GM12878 (cell line): ENCODE measurements at regions not wholly inside any gene's neighbourhood (a gene's known extent, or its start where the extent isn't known, plus 50 kb on each side); places are given as distances from the start of the nearest gene placed in this dataset.

ENCODE experiments used
- ATAC-seq: fragments of 200-7000 bp; cut with Tn5 transposase; 3 replicates; pipeline ENCODE4 v1.9.1; 2020; ENCODE audit warnings: mild to moderate bottlenecking, moderate library complexity
- BruUV-seq: library from RNA; stranded (reverse); fragments of 400-500 nt; replicated peaks from 2 replicates; lab custom pipeline; 2021; lab: Mats Ljungman, UMichigan
- CTCF ChIA-PET: fragments of 300-600 bp; sonication (Branson Sonifier 250); formaldehyde crosslinking; extraction: SDS; loops from one replicate; lab custom pipeline; 2021; ENCODE audit warnings: inconsistent platforms; lab: Yijun Ruan, JAX
- POLR2A ChIA-PET: fragments of 350-600 bp; formaldehyde crosslinking; extraction: SDS; loops from one replicate; lab custom pipeline; 2021; ENCODE audit warnings: inconsistent platforms; lab: Charles Lee
- RAD21 ChIA-PET: fragments of 300-600 bp; sonication (Branson Sonifier 250); formaldehyde crosslinking; loops from one replicate; lab custom pipeline; 2023; ENCODE audit warnings: antibody characterized with exemption; ENCODE audit not compliant: unreplicated experiment; lab: Charles Lee
- SMC1A ChIA-PET: fragments of 300-600 bp; sonication (Branson Sonifier 250); formaldehyde crosslinking; loops from one replicate; lab custom pipeline; 2023; ENCODE audit not compliant: unreplicated experiment, uncharacterized antibody; lab: Charles Lee
- DNase-seq: peaks from one replicate; pipeline ENCODE4 v3.0.0-alpha.2; 2011; ENCODE audit warnings: low read depth, low spot score
- FAIRE-seq: peaks from 3 replicates; lab custom pipeline; 2011; peaks lifted over from hg19 to GRCh38; lab: Jason Lieb, UNC
- H2AFZ ChIP-seq: 2 replicates; pipeline ENCODE4 v1.6.0; 2011; ENCODE audit warnings: low read depth, low read length, control low read depth; ENCODE audit not compliant: control insufficient read depth
- H3K27ac ChIP-seq: 2 replicates; pipeline ENCODE4 v1.5.1; 2011; ENCODE audit warnings: control low read depth; ENCODE audit not compliant: control insufficient read depth, insufficient read depth
- H3K27me3 ChIP-seq, 2 experiments: replicated peaks in 1 of 2; 2 replicates each; pipeline versions ENCODE4 v1.6.0 to v1.6.1; 2011; ENCODE audit warnings: low read length in 1 of 2; ENCODE audit not compliant: control insufficient read depth in 2 of 2, insufficient read depth in 2 of 2
- H3K36me3 ChIP-seq, 2 experiments: 2 replicates each; pipeline ENCODE4 v1.5.1; 2011; ENCODE audit warnings: low read length in 1 of 2; ENCODE audit not compliant: control insufficient read depth in 2 of 2, insufficient read depth in 2 of 2
- H3K4me1 ChIP-seq: 2 replicates; pipeline ENCODE4 v1.6.1; 2011; ENCODE audit warnings: mild to moderate bottlenecking, low read length, moderate library complexity, mixed read lengths; ENCODE audit not compliant: control insufficient read depth, insufficient read depth
- H3K4me2 ChIP-seq: 2 replicates; pipeline ENCODE4 v1.6.0; 2011; ENCODE audit warnings: control low read depth; ENCODE audit not compliant: control insufficient read depth, insufficient read depth
- H3K4me3 ChIP-seq: fragments of 200-600 bp; sonication (generic); 2 replicates; pipeline ENCODE4 v1.5.1; 2016
- H3K79me2 ChIP-seq: 2 replicates; pipeline ENCODE4 v1.6.0; 2011; ENCODE audit warnings: low read length; ENCODE audit not compliant: control insufficient read depth, insufficient read depth
- H3K9ac ChIP-seq: 2 replicates; pipeline ENCODE4 v1.8.0; 2011; ENCODE audit warnings: low read length, control low read depth, mixed read lengths; ENCODE audit not compliant: control insufficient read depth, insufficient read depth
- H3K9me3 ChIP-seq: replicated peaks from 3 replicates; pipeline ENCODE4 v1.5.1; 2011; ENCODE audit warnings: mild to moderate bottlenecking, low read length; ENCODE audit not compliant: control insufficient read depth, insufficient read depth
- H4K20me1 ChIP-seq: 2 replicates; pipeline ENCODE4 v1.6.0; 2011; ENCODE audit not compliant: control insufficient read depth, insufficient read depth
- CBX5 ChIP-seq: sonication (generic); IDR thresholded peaks from 2 replicates; pipeline ENCODE4 v1.6.1; 2016; ENCODE audit warnings: low read depth, moderate library complexity, mild to moderate bottlenecking, inconsistent platforms
- HDAC6 ChIP-seq: fragments of 200-600 bp; sonication (generic); IDR thresholded peaks from one replicate; pipeline ENCODE4 v1.8.0; 2017; ENCODE audit warnings: antibody characterized with exemption; ENCODE audit not compliant: unreplicated experiment
- IKZF2 ChIP-seq, 2 experiments: fragments of 450-650 bp; IDR thresholded peaks; 2 replicates each; pipeline ENCODE4 v1.6.1; 2017; ENCODE audit warnings: mild to moderate bottlenecking in 2 of 2, moderate library complexity in 2 of 2
- MYC ChIP-seq: IDR thresholded peaks from 2 replicates; pipeline ENCODE4 v1.6.1; 2011; ENCODE audit warnings: mild to moderate bottlenecking, low read length, moderate library complexity, inconsistent platforms; ENCODE audit not compliant: insufficient read depth, insufficient replicate concordance, insufficient read length, severe bottlenecking
- NRF1 ChIP-seq: conservative IDR thresholded peaks from 2 replicates; pipeline ENCODE4 v1.6.1; 2011; ENCODE audit warnings: mild to moderate bottlenecking, low read depth, low read length, improper control_type of control experiment
- POLR2AphosphoS2 ChIP-seq: IDR thresholded peaks from 2 replicates; pipeline ENCODE4 v1.6.1; 2011; ENCODE audit warnings: low read depth, mild to moderate bottlenecking, low read length, improper control_type of control experiment, moderate library complexity
- ZNF687 ChIP-seq: fragments of 450-650 bp; IDR thresholded peaks from 2 replicates; pipeline ENCODE4 v1.6.1; 2017; ENCODE audit warnings: mild to moderate bottlenecking, moderate library complexity
- WGBS: methylation state at CpG from one replicate; pipeline ENCODE4 v1.1.6; 2016; ENCODE audit warnings: low lambda C conversion rate; ENCODE audit not compliant: insufficient replicate concordance, insufficient coverage; ENCODE audit errors: missing lambda C conversion rate; 5-methylcytosine and 5-hydroxymethylcytosine counted together
- in situ Hi-C: fragments of 300-500 bp; cut with MboI; formaldehyde crosslinking; loops from 9 replicates; pipeline ENCODE4 v1.14.3; 2018; ENCODE audit warnings: mixed read lengths
- intact Hi-C: fragments of 100-400 bp; cut with micrococcal nuclease; formaldehyde crosslinking; loops from one replicate; pipeline ENCODE4 v1.14.2; 2022; ENCODE audit not compliant: unreplicated experiment

- no peak for TF ChIP-seq MYC
- no peak for TF ChIP-seq POLR2AphosphoS2
- no peak for TF ChIP-seq IKZF2 (IDR thresholded peaks at IDR 0.05)
- no peak for TF ChIP-seq ZNF687
- no peak for TF ChIP-seq CBX5
These were observed 213.5 kb upstream of the CLNK start (continued) for GRCh38 chr4:10898072-10898471.

GRCh38 chr4:10897076-10897475 is 212.5 kb upstream of the CLNK start:
- H3K4me3 ChIP-seq = no peak overlapping the region
- no peaks in the 10 kb centered on the region for H3K79me2 ChIP-seq
- no peak overlapping the region for H2AFZ ChIP-seq
- BruUV-seq = no TSS peak
- no peak for ATAC-seq
- FAIRE-seq = no peak
- no peaks in the 10 kb centered on the region for H3K4me1 ChIP-seq
- TF ChIP-seq HDAC6 (no peak), NRF1 (no peak)
- no peak overlapping the region for H3K27ac ChIP-seq
- intact Hi-C loops (no loop called here), in situ Hi-C loops (no loop called here)
- ChIA-PET SMC1A (interaction anchor here (1.4 kb wide), 1 partner anchor 17 kb away, joined by 4 read pairs; no protein-coding TSS in a partner anchor), CTCF (no interaction called here), RAD21 (no interaction called here), POLR2A (no interaction called here)
- H4K20me1 ChIP-seq = no peaks in the 10 kb centered on the region
- no peak for DNase-seq
- H3K27me3 ChIP-seq = no peaks in the 10 kb centered on the region
- H3K36me3 ChIP-seq = no peaks in the 10 kb centered on the region
- no peak overlapping the region for H3K4me2 ChIP-seq
- WGBS = 90% methylated on average over 5 of the region's 5 CpGs
- H3K9ac ChIP-seq = no peak overlapping the region
- H3K9me3 ChIP-seq = no peaks in the 10 kb centered on the region; the same call in 2 of the 3 replicates
